Myocyte (in vitro differentiated cells): ENCODE measurements at regions not wholly inside any gene's neighbourhood (a gene's known extent, or its start where the extent isn't known, plus 50 kb on each side); places are given as distances from the start of the nearest gene placed in this dataset.

Experiments
- DNase-seq: peaks from one replicate; pipeline ENCODE4 v3.0.0-alpha.2; 2012; ENCODE audit warnings: low read depth

DNA sequence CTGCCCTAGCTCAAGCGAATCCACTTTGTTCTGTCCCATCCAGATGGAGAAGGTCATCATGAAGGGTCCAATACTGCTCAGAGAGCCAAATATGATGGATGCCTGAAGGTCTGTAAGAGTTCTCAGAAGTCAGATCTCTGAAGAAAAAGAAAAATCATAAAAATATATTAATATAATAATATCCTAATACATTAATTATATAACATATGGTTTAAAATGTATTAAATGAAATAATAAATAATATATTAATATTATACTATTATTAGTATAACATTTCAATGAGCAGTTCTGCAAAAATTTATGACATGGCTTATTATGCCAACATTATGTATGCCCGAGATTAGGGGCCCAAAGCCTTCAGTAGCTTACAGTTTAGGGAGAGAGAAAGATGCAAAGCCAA is 78.2 kb upstream of the GPR12 start:
- no peak for DNase-seq

DNA sequence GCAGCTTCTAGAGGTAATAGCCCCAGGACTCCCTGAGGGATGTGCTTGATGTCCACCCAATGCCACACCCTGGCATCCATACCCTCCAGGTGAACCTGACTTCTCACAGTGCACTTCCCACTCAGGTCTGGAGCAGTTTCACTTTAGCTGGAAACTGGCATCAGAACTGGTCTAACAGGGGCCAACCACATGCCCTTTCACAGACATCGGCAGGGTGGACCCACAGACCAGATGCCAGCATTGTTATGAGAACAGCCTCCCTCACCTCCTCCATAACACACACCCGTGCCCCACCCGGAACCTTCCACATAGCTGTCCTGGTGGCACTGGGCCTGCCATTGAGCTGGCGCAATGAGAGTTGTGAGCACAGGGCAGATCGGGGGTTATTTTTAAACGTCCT is 77.4 kb upstream of the GPR12 start:
- DNase-seq = no peak

DNA sequence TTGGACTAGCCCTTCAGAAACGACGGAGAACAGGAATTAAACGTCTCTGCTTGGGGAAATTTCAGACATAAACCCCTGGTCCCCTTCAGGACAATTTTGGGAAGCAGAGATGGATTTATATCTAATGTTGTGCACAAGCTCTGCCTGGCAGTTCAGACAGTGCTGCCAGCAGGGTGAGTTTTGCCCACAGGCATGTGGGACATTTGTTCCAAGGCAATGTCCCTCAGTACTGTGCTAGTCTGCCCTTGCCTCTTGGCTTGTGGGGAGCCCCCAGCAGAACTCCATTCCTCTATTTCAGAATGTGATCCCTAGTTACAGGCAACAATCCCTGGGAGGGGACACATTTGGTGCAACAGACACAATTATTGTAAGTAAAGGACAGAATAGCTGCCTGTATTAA is 76.5 kb upstream of the GPR12 start:
- DNase-seq = no peak

DNA sequence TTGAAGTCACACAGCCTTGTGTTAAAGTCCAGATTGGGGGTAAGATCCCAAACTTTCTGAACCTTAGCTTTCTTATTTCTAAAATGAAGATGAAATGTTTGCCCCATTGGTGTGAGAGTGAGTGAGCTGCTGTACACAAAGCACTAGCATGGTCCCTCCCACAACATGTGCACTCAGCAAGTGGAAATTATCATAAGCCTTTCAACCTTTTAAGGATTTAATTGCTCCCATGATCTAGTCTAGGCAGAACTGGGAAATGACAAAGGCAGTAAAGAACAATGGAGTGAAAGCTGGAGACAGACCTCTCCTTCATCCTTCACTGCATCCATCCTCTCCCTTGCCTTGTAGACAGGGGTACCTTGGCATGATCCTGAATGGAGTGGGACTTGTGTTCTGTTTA is 76.0 kb upstream of the GPR12 start:
- no peak for DNase-seq

DNA sequence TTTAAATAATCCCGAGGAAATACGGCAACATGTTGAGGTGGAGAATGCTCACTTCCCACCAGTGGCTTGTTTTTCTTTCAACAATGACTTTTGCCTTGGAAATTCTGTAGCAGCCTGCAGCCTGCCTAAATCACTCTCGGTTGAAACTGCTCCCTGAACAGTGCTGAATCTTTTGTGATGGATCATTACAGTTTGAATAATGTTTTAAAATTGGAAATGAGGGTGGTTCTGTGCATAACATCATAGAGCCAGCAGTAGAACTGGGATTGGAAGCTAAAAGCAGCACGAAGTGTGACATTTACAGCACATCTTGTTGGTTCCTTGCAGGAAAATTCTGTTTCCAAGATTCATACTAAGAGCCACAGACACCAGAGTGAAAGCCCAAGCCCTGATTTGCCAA is 74.1 kb upstream of the GPR12 start:
- DNase-seq = no peak

DNA sequence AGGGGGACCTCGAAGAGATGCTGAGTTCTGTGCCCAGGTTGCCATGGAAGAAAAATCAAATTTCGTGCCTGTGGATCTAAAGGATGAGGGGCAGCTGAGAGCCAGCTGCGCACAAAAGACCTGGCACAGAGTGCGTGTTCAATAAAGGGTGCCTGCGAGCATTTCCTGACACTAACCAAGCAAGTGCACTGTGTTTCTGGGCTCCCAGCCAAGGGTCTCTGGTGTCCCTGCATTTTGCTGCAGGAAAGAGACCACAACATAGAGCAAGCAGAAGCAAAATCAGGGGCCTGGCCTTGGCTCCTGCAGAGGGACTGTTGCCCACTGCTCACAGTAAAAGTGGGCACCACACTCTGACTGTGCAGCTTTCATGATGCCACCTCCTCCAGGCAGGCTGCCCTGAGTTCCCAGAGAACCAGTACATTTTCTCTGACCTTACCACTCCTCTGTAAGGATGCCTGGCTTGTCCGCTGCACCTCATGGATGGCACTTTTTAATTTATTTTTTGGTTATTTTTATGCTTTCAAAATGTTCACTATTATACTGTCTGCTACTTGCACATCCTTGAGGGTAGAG is 70.8 kb upstream of the GPR12 start:
- DNase-seq = no peak

DNA sequence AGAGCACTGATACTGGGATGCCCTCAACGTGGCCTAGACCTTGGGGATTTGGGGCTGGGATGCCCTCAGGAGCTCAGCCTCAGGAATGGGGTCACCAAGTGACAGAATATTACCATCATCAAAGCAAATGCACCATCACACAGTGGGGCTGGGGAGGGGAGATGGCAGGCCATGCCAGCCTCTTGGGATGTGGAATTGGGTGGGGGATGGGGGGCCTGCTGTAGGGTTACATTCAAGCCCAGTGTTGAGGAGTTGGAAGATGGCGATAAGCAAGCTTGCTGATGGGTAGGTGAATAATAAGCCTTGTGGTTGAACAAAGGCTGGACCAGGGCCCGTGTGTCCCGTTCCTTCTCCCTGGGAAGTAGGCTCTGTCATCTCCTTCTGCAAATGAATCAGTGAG is 69.1 kb upstream of the GPR12 start:
- no peak for DNase-seq

DNA sequence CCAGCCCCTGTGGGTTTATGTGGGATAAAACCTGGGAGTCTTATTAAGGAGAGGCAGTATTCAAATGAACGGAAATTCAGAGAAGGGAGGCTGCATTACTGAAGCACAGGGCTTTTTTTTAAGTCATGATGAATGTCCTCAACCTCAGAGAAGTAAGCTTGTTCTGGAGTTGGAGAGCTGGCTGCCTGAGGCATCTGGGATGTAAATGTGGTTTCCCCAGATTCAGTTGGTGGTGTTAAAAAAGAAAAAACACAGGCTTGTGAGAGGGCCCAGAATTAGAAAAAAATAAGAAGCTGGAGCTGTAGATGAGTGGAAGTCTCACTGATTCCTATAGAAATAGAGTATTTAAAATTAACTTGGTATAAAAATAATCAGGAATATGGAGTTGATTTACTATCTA is 64.0 kb upstream of the GPR12 start:
- DNase-seq = no peak

DNA sequence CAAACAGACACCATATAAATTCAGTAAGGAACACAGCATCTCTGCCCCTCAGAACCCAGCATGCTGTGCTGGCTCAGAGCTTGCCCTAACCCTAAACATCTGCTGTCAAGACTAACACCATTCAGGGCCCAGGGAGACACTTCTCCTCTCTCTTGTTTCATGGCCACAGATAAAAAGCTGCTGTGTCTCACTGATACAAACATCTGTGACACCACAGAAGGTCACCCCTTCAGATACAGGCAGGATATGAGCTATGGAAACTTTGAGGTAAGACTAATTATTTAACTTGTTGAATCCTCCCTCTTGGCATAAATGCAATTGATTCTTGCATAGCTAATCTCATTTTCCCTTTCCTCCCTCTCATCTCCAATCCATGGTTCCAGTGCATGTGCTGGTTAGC is 61.6 kb upstream of the GPR12 start:
- no peak for DNase-seq

DNA sequence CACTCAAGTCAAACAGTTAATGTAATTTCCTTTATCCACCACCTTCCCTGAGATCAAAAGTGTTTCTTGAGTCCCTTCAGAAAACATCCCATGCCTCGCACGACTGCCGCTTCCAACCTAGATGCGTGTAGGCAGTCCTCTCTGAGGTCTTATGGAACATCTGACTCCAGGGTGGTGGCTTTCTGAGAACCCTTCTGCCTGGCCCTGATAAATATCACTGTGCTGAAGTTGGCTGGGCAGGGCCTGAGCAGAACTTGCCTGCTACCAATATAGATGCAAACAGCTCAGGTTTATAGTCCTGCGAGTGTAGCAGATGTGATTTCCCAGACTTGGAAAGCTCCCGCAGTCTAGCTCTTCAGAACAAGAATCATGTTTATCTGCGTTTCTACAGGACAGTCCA is 61.1 kb upstream of the GPR12 start:
- no peak for DNase-seq

DNA sequence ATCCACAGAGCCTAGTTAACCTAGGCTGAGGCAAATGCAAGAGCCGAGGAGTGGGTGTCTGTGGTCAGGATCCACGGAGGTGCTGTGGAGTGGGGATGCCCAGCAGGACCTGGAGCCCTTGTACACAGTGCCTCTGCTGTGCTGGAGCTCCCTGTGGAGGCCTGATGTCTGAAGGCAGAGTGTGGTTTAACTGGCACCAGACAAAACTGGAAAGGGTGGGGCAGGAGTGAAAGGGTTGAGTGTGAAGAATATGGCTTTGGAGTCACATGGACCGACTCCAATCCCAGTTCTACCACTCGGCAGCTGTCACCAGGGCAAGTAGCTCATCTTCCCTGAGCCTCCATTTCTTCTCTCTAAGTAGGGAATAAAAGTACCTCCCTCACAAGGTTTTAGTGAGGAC is 60.3 kb upstream of the GPR12 start:
- DNase-seq = no peak

DNA sequence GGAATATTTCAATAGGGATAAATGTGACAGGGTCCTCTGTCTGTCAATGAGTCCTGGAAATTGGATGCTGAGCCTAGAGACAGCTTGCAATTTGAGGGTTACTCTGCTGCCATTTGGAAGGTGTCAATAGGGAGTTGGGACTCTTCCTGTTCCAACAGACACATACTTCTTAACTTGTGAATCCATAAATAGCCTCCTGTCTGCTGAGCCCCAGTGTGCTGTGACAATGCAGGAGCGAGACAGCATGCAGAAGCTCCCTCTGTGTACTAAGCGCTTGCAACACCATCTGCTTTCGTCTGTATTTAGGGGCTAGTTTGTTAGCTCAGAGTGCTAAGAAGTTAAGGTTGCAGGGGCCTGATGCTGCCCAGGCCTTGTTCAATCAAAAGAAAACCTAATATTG is 58.5 kb upstream of the GPR12 start:
- DNase-seq = no peak

DNA sequence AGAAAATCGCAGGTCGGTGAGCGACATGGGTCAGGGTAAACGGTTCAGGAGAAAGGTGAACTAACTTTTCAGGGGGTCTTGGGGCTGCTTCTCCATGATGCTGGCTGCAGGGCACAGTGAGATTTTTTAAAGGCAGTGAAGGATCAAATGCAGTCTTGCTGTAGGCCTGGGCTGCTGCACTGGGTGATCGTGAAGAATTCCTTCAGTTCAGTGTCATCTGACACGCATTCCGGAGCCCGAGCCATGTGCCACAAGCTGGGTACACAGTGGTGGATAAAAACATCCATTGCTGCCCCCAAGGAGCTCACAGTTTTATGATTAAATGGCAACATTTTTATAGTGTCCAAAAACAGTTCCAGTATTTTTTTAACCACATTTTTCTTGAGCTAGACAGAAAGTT is 56.3 kb upstream of the GPR12 start:
- no peak for DNase-seq

DNA sequence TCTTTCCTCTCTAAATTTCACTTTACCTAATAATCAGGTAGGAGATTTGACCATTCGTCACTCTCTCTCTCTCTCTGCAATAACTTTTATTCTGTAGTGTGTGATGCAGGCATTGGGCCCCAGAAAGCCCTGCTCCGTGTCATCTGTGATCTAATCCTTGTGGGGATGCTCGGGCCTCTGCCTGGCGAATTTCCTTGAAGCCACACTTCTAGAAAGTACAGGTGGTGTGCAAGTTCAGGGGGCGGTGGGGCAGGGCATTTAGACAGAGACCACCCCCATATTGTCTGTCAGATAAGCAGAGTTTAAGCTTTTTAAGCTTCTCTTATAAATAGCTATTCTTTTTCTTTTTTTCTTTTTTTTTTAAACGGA is 53.4 kb upstream of the GPR12 start:
- no peak for DNase-seq

DNA sequence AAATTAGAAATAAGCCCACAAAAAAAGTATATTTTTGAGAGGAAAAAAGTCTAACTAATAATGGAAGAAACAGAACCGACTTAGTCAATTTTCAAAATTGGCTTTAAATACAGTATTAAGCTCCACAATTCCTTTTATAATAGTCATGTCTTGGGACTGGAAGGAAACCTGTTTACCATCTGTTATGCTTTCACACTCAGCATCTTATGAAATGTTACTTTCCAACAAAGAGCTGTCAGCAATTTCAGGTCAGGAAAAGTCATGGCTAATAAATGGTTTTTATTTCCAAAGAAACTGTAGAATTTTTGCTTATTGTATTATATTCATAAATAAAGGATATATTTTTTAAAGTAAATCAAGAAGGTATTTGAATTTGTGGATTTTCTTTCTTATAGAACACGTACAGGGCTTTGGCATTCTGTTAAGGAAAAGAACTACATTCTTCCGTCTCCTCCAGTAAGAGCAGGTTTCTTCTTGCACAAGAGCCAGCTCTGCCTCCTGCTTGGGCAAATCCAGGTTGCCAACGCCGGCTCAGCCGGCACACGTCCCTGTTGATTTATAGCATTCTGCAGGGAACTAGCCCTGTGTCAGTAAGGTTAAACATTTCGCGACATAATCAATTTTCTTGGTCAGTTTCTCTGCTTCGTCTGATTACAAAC is 52.9 kb upstream of the GPR12 start:
- DNase-seq = no peak

DNA sequence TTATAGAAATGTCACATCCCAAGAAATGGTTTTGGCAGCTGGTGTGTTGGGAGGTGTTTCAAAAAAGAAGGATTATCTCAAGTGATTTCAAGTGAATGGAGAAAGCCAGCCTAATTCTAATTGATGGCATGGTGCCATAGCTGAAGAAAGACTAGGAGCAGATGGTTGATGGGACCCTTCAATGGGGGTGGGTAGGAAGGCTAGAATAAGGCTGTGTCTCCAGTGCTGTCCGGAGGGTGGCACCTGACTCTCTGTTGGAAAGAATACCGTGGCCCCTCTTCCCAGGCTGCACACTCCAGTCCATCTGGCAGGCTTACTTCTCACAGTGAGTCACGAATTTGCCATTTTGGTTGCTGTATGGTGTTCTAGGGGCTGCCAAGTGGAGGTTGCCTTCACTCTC is 51.0 kb upstream of the GPR12 start:
- no peak for DNase-seq
